ENCODE measurements at regions not wholly inside any gene's neighbourhood (a gene's known extent, or its start where the extent isn't known, plus 50 kb on each side); places are given as distances from the start of the nearest gene placed in this dataset.

- 100% methylated on average over 1 of the region's 1 CpG for WGBS
- TF ChIP-seq POLR2A (IDR thresholded peaks at IDR 0.05) (no peak), CTCF (IDR thresholded peaks at IDR 0.05) (no peak), POLR2AphosphoS5 (IDR thresholded peaks at IDR 0.05) (no peak)
- intact Hi-C loops (cut with DNase I), result no loop called here
- DNase-seq (ENCODE audit: low spot score), result no peak
- H3K36me3 ChIP-seq, result no peaks in the 10 kb centered on the region
- no peaks in the 10 kb centered on the region for H3K4me1 ChIP-seq (replicated peaks)
- no peak overlapping the region for H3K27ac ChIP-seq
- H3K9me3 ChIP-seq, result no peaks in the 10 kb centered on the region
- H3K4me3 ChIP-seq, result no peak overlapping the region
- H3K27me3 ChIP-seq (replicated peaks; ENCODE audit: insufficient read depth), result no peaks in the 10 kb centered on the region
Measured at GRCh38 chr4:100852326-100852725, 334.5 kb upstream of the EMCN start.

- H3K4me3 ChIP-seq, result no peak overlapping the region
- no peaks in the 10 kb centered on the region for H3K27me3 ChIP-seq (replicated peaks; ENCODE audit: insufficient read depth)
- no peaks in the 10 kb centered on the region for H3K36me3 ChIP-seq
- no peaks in the 10 kb centered on the region for H3K4me1 ChIP-seq (replicated peaks)
- WGBS, result 55% methylated on average over 3 of the region's 3 CpGs
- intact Hi-C loops (cut with DNase I), result no loop called here
- no peaks in the 10 kb centered on the region for H3K9me3 ChIP-seq
- TF ChIP-seq POLR2AphosphoS5 (IDR thresholded peaks at IDR 0.05) (no peak), POLR2A (IDR thresholded peaks at IDR 0.05) (no peak), CTCF (IDR thresholded peaks at IDR 0.05) (no peak)
- no peak overlapping the region for H3K27ac ChIP-seq
- DNase-seq (ENCODE audit: low spot score), result no peak
Measured at GRCh38 chr4:100849319-100849718, 331.5 kb upstream of the EMCN start.

- TF ChIP-seq CTCF (IDR thresholded peaks at IDR 0.05) (no peak), POLR2A (IDR thresholded peaks at IDR 0.05) (no peak), POLR2AphosphoS5 (IDR thresholded peaks at IDR 0.05) (no peak)
- intact Hi-C loops (cut with DNase I), result no loop called here
- no peak for DNase-seq (ENCODE audit: low spot score)
- no peaks in the 10 kb centered on the region for H3K4me1 ChIP-seq (replicated peaks)
- H3K27me3 ChIP-seq (replicated peaks; ENCODE audit: insufficient read depth), result no peaks in the 10 kb centered on the region
- no peaks in the 10 kb centered on the region for H3K9me3 ChIP-seq
- 57% methylated on average over 2 of the region's 2 CpGs for WGBS
- no peaks in the 10 kb centered on the region for H3K36me3 ChIP-seq
- H3K4me3 ChIP-seq, result no peak overlapping the region
- H3K27ac ChIP-seq, result no peak overlapping the region
Measured at GRCh38 chr4:100848841-100849240, 331.0 kb upstream of the EMCN start.

GRCh38 chr4:100843910-100844309, 326.1 kb upstream of the EMCN start:
- Histone ChIP-seq H3K9me3 (no peaks in the 10 kb centered on the region), H3K4me3 (no peak overlapping the region), H3K27ac (no peak overlapping the region), H3K27me3 (replicated peaks; ENCODE audit: insufficient read depth) (no peaks in the 10 kb centered on the region), H3K36me3 (no peaks in the 10 kb centered on the region), H3K4me1 (replicated peaks) (no peaks in the 10 kb centered on the region)
- TF ChIP-seq POLR2A (IDR thresholded peaks at IDR 0.05), result no peak
- TF ChIP-seq POLR2AphosphoS5 (IDR thresholded peaks at IDR 0.05), result no peak
- TF ChIP-seq CTCF (IDR thresholded peaks at IDR 0.05), result no peak
- DNase-seq (ENCODE audit: low spot score), result no peak
- intact Hi-C loops (cut with DNase I), result no loop called here

GRCh38 chr4:100842856-100843255, 325.0 kb upstream of the EMCN start:
- Histone ChIP-seq H3K9me3 (no peaks in the 10 kb centered on the region), H3K27me3 (replicated peaks; ENCODE audit: insufficient read depth) (no peaks in the 10 kb centered on the region), H3K36me3 (no peaks in the 10 kb centered on the region), H3K4me3 (no peak overlapping the region), H3K4me1 (replicated peaks) (no peaks in the 10 kb centered on the region), H3K27ac (no peak overlapping the region)
- no peak for DNase-seq (ENCODE audit: low spot score)
- TF ChIP-seq POLR2AphosphoS5 (IDR thresholded peaks at IDR 0.05) (no peak), CTCF (IDR thresholded peaks at IDR 0.05) (no peak), POLR2A (IDR thresholded peaks at IDR 0.05) (no peak)
- intact Hi-C loops (cut with DNase I), result no loop called here
- WGBS, result 100% methylated on average over 1 of the region's 1 CpG

All from prostate gland (tissue), 2 donors.